GM19025 (cell line): ENCODE measurements at regions not wholly inside any gene's neighbourhood (a gene's known extent, or its start where the extent isn't known, plus 50 kb on each side); places are given as distances from the start of the nearest gene placed in this dataset.

ENCODE experiments used
- ATAC-seq: cut with Tn5 transposase; IDR thresholded peaks from one replicate; pipeline ENCODE4 v1.9.1; 2021; ENCODE audit warnings: mild to moderate bottlenecking, low read depth, moderate library complexity; ENCODE audit not compliant: unreplicated experiment

- ATAC-seq = no peak
Measured at GRCh38 chr1:80113168-80114038, 1106.9 kb upstream of the ADGRL4 start.

- ATAC-seq = no peak
Measured at GRCh38 chr1:80101159-80101558, 1094.6 kb upstream of the ADGRL4 start.

- no peak for ATAC-seq
Measured at GRCh38 chr1:80099713-80100112, 1093.2 kb upstream of the ADGRL4 start.

- ATAC-seq = no peak
Measured at GRCh38 chr1:80085067-80085466, 1078.5 kb upstream of the ADGRL4 start.

GRCh38 chr1:80083892-80084291 lies 1077.4 kb upstream of the ADGRL4 start:
- no peak for ATAC-seq

GRCh38 chr1:80076469-80076868 lies 1069.9 kb upstream of the ADGRL4 start:
- no peak for ATAC-seq

GRCh38 chr1:80075351-80075750 lies 1068.8 kb upstream of the ADGRL4 start:
- no peak for ATAC-seq

GRCh38 chr1:80072563-80072962 lies 1066.0 kb upstream of the ADGRL4 start:
- ATAC-seq = no peak

GRCh38 chr1:80066060-80066459 lies 1059.5 kb upstream of the ADGRL4 start:
- no peak for ATAC-seq

- no peak for ATAC-seq
Measured at GRCh38 chr1:80064524-80064923, 1058.0 kb upstream of the ADGRL4 start.

GRCh38 chr1:80059940-80060339 lies 1053.4 kb upstream of the ADGRL4 start:
- no peak for ATAC-seq

- ATAC-seq = no peak
Measured at GRCh38 chr1:80056179-80056578, 1049.6 kb upstream of the ADGRL4 start.

- ATAC-seq = no peak
Measured at GRCh38 chr1:80054129-80054528, 1047.6 kb upstream of the ADGRL4 start.

GRCh38 chr1:80053613-80054012 lies 1047.1 kb upstream of the ADGRL4 start:
- no peak for ATAC-seq

- no peak for ATAC-seq
Measured at GRCh38 chr1:80050523-80050922, 1044.0 kb upstream of the ADGRL4 start.

- no peak for ATAC-seq
Measured at GRCh38 chr1:80050085-80050484, 1043.6 kb upstream of the ADGRL4 start.

- no peak for ATAC-seq
Measured at GRCh38 chr1:80048716-80049115, 1042.2 kb upstream of the ADGRL4 start.

GRCh38 chr1:80047791-80048190 lies 1041.3 kb upstream of the ADGRL4 start:
- no peak for ATAC-seq

GRCh38 chr1:80044662-80045061 lies 1038.1 kb upstream of the ADGRL4 start:
- no peak for ATAC-seq

GRCh38 chr1:80036690-80037432 lies 1030.3 kb upstream of the ADGRL4 start:
- ATAC-seq = no peak

GRCh38 chr1:80023358-80023757 lies 1016.8 kb upstream of the ADGRL4 start:
- ATAC-seq = no peak

GRCh38 chr1:80021891-80022290 lies 1015.4 kb upstream of the ADGRL4 start:
- no peak for ATAC-seq
